Fibroblast of skin of abdomen (primary cell): ENCODE measurements at regions not wholly inside any gene's neighbourhood (a gene's known extent, or its start where the extent isn't known, plus 50 kb on each side); places are given as distances from the start of the nearest gene placed in this dataset.

Source experiments
- DNase-seq: peaks from one replicate; pipeline ENCODE4 v3.0.0-alpha.2; 2013

- no peak for DNase-seq
These were observed 56.1 kb downstream of the RMI2 start for GRCh38 chr16:11401161-11402050.

GRCh38 chr16:11402051-11402744 lies 56.9 kb downstream of the RMI2 start:
- DNase-seq: no peak

- no peak for DNase-seq
These were observed 57.7 kb downstream of the RMI2 start for GRCh38 chr16:11402745-11403533.

DNA sequence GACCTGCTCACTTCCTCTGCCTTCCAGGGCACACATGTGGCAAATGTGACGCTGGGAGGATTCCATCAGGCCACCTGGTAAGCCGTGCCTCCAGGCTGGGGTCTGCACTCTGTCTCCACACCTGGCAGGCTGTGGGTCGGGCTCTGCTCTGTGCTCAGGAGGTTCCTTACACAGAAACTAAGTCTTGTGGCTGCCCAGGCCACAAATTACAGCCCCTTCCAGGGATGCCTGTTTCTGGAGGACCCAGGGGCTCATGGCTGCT lies 58.2 kb downstream of the RMI2 start:
- DNase-seq: no peak

DNA sequence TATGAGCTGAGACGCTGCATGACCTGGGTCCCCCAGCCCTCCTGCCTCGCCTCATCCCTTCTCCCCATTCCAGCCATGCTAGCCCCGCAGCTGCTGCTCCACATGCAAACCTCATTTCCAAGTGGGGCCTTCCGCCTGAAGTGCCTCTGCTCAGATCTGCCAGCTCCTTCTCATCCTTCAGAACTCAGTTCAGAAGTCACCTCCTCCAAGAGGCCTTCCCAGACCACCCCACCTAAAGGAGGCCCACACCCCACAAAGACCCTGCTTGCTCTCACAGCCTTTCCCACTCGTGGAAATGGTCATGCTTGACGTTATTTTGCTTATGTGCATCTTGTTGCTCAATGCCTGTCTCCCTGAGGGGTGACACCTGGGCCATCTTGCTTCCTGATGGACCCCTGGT lies 58.7 kb downstream of the RMI2 start:
- DNase-seq: no peak

GRCh38 chr16:11404603-11405002 lies 59.3 kb downstream of the RMI2 start:
- no peak for DNase-seq

DNA sequence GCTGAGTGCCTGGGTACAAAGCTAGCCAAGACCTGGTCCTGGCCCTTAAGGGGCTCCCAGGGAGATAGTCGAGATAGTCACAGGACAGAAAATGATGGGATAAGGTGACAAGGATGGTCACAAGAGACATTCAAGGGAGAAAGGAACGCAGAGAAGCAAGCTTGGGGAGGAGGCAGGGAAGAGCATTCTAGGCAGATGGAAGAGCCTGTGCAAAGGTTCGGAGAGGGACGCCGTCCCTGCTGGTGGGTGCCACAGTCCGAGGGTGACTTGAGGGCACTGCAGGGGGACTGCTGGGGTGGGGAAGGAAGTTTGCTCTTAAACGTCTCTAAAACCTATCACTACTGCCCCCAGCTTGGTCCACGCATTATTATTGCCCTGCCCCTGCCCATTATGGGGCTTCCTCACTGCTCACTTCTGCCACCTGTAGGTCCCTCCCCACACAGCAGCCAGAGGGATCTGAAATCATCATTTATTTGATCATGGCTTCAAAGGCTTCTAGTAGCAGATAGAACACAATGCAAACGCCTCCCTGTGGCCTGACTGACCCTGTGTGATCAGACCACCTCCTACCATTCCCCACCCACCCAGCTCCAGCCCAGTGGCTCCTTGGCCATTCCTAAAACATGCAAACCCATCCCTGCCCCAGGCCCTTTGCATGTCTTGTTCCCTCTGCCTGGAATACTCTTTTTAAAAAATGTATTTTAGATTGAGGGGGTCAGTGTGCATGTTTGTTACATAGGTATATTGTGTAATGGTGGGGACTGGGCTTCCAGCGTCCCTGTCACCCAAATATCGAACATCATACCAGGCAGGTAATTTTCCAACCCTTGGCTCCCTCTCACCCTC lies 60.3 kb downstream of the RMI2 start:
- DNase-seq: no peak

GRCh38 chr16:11406177-11406560 lies 60.9 kb downstream of the RMI2 start:
- DNase-seq: no peak

DNA sequence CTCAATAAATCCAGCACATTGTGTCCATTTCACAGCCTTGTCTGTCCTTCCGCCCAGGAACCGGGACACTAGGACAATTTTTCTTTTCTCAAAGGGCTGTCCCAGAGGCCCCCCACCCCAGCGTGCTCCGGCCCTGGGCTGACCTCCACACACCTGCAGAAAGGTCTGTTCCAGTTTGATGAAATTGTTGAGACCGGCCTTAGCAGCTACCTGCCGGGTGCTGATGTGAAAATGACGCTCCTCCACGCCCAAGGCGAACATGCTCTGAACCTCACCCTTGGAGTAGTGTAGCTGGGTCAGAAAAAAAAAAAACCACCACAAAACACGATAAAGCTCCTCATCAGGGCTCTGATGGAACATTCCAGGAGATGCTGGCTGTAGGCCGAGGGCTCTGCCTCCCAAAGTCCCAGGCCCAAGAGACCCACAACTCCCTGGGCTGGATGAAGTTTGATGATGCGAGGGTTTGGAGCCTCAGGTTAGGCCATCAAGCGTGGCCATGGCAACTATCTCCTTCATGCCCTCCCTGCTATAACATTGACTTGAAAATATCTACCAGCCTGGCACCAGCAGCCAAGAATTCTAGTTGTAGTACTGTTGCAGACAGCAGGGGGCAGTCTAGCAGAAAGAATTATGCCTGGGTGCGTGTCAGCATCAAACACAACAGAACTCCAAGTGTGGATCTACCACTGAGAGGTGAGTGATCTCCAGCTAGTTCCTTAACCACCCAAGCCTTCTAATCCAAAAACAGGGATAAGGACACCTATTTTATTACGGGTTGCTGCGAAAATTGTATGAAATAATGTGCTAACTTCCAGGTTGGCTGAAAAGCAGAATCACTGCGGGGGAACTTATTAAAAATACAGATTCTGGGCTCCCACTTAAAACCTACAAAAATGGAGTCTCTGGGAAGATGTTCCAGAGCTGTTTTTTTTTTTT lies 62.1 kb downstream of the RMI2 start:
- peak; percentile 55 for DNase-seq

DNA sequence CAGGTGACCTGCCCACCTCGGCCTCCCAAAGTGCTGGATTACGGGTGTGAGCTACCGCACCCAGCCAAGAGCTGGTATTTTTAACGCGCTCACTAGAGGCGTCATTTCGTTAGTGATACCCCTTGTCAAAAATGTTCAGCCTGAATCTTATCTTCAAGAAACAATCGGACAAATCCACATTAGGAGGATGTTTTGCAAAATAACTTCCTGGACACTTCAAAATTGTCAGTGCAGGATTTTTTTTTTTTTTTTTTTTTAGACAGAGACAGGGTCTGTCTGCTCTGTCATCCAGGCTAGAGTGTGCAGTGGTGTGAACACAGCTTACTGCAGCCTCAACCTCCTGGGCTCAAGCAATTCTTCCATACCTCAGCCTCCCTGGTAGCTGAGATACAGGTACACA lies 63.0 kb downstream of the RMI2 start:
- DNase-seq: peak; percentile 3

- peak; percentile 76 for DNase-seq
These were observed 64.1 kb downstream of the RMI2 start for GRCh38 chr16:11409398-11409797.

DNA sequence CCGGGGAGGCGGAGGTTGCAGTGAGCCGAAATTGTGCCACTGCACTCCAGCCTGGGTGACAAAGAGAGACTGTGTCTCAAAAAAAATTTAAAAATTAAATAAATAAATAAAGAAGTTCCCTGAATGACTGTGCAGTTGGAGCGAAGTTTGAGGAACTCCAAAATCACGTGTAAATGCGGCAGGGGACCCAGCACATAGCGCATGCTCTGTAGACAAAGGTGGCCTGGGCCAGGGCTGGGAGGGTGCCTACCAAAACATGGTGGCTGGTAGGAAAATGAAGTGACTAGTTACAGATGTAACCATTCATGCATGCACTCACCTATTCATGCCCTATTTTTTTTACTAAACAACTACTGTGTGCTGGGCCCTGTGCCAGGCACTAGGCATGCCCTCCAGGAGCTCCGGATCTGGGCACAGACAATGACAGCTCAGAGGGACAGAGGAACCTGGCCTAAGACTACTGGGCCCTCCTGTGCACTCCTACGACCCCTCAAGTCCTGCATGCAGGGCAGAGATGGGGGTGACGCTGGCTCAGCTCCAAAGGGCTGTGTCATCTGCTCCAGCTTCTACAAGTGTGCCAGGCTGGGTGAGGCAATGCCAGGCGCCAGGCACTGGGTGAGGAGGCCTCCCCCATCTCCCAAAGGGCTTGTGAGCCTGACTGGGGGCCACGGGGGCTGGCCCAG lies 65.3 kb downstream of the RMI2 start:
- no peak for DNase-seq

DNA sequence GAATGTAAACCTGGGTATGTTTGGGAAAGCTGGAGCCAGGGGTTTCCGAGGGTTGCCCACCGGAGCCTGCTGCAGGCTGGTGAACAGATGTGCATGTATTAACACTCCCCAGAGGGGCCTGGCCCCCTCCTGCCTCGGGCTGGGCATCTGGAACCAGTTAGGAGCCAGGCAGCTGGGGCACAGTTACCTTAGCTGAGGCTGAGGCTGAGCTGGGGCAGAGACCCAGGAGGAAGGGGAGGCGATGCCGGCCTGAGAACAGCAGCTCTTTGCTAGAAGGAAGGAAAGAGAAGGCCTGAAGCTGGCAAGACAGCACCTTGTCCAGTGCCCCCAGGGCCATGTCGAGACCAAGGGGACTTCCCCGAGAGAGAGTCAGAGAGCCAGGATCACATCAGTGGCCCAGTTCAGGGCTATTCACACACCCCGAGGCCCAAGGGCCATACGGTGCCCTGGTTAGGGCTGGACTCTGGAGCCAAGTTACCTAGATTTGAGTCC lies 65.8 kb downstream of the RMI2 start:
- DNase-seq: no peak

DNA sequence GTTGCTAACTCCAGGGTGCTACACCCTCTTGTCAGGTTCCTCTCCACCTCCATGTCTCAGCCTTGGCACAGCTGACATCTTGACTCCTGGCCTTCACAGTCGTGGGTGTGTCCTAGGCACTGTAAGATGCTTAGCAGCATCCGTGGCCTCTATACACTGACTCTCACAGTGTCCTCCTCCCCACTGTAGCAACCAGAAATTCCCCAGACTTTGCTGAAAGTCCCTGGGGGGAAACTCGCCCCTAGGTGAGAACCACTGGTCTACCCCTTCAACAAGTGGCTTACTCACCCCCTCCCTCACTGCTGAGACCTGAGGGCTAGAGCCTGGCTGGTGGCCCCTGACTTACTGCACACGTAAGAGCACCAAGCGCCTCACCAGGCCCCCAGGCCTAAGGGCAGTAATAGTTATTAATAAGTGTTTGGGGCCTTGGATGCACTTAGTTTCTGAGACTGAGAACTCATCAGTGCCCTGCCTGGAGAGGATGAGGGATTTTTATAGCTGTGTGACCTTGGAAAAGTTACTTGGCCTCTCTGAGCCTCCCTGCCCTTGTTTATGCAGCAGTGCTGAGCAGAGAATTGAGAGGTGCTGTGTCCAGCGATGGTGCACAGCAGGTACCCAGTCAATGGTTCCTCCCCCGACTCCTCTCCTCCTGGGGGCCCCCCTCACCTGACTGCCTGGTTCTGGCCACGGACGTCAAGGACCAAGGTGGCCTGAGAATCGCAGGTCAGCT lies 67.1 kb downstream of the RMI2 start:
- DNase-seq: no peak

- no peak for DNase-seq
These were observed 68.0 kb downstream of the RMI2 start for GRCh38 chr16:11412965-11413887.

- DNase-seq: no peak
These were observed 68.8 kb downstream of the RMI2 start for GRCh38 chr16:11413907-11414595.

DNA sequence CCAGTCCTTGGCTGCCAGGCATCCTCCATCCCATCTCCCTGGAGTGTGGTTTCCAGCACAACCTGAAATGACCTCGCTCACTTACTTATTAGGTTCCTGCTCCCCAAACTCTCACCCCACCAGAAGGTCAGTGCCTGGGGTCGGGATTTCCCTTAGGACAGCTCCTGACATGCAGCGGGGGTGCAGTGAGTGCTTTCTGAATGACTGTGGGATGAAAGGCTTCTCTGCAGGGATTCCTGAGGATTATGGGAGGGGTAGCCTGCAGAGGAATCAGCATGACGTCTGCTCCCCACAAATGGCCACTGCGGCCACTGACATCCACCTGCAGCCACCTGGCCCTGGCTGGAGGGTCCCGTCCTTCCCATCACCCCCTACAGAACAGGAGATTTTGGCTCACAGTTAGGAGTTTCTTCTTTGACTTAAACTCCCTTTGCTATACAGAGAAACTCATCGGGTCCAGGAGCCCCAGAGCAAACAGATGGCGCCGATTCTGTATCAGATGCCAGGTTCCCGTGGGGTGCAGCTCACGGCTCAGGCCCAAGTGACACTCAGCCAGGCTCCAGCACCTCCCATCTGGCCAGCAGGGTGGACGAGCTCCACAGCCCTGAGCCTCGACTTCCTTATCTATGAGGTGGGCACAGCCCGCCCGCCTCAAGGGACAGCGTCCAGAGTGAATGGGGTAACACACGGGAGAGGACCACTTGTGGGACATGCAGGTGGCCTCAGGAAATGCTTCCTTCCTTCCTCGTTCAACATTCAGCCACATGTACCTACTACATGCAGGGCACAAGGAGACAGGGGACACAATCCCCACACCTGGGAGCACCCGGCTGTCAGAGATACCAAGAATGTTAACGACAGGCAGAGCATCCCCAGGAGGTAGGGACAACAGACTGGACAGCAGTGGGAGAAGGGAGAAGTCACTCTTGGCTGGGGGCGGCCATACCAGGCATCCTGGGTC lies 69.8 kb downstream of the RMI2 start:
- no peak for DNase-seq
